ENCODE measurements at regions not wholly inside any gene's neighbourhood (a gene's known extent, or its start where the extent isn't known, plus 50 kb on each side); places are given as distances from the start of the nearest gene placed in this dataset.

GRCh38 chr7:81002421-81002820 is 83.6 kb upstream of the SEMA3C start:
- no peak for TF ChIP-seq CTCF (tag by site-specific recombination; IDR thresholded peaks at IDR 0.05)
- TF ChIP-seq ATF2 (tag by site-specific recombination; IDR thresholded peaks at IDR 0.05; ENCODE audit: low read depth): no peak
- TF ChIP-seq, protein P1, sequence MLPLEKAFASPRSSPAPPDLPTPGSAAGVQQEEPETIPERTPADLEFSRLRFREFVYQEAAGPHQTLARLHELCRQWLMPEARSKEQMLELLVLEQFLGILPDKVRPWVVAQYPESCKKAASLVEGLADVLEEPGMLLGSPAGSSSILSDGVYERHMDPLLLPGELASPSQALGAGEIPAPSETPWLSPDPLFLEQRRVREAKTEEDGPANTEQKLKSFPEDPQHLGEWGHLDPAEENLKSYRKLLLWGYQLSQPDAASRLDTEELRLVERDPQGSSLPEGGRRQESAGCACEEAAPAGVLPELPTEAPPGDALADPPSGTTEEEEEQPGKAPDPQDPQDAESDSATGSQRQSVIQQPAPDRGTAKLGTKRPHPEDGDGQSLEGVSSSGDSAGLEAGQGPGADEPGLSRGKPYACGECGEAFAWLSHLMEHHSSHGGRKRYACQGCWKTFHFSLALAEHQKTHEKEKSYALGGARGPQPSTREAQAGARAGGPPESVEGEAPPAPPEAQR (tag by site-specific recombination; IDR thresholded peaks at IDR 0.05): no peak
